ENCODE measurements at regions not wholly inside any gene's neighbourhood (a gene's known extent, or its start where the extent isn't known, plus 50 kb on each side); places are given as distances from the start of the nearest gene placed in this dataset.

DNA sequence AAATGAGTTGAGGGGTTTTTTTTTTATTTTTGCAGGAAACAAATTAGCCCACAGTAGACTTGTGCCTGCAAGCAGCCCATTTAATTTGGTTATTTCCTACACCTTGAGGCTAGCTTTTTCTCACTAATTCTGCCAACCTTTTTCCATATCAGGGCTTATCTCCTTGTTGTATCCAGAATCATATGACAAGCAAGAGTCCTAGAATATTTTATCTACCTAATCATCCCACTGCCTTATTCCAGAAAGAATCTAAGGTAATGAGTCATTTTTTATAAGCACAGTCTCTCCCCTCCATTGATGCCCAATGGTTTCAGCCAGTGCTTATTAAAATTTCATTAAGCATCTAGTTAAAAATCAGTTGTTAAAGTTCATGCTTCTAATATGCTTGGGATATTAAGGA is 324.1 kb downstream of the BARHL2 start:
- H3K4me1 Mint-ChIP-seq (ENCODE audit: low read depth): peaks cover 11% of the 10 kb centered on the region
- H3K4me3 Mint-ChIP-seq: no peak overlapping the region
- no peaks in the 10 kb centered on the region for H3K36me3 Mint-ChIP-seq (ENCODE audit: low read depth)
- no peaks in the 10 kb centered on the region for H3K27me3 Mint-ChIP-seq
- H3K9me3 Mint-ChIP-seq: no peaks in the 10 kb centered on the region
- H3K27ac Mint-ChIP-seq: no peak overlapping the region
- intact Hi-C loops (cut with micrococcal nuclease): no loop called here

DNA sequence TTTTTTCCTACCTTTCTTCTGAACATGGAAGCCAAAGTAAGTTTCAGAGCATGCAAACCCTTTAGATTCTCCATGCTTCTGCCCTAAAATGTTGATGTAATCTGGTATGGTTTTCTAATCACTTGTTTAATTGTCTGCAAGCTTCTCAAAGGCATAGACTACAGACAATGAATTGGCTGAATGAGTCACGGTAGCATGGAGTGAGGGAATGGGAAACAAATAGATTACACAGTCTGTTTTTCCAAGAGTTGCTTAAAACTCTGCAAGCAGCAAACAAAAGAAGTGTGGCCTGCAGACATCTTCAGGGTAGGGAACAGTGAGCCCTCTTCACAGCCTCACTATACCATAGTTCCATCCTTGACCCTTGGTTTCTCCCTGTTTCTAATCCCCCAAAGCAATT is 326.0 kb downstream of the BARHL2 start:
- no peaks in the 10 kb centered on the region for H3K9me3 Mint-ChIP-seq
- no peaks in the 10 kb centered on the region for H3K27me3 Mint-ChIP-seq
- no peak overlapping the region for H3K27ac Mint-ChIP-seq
- intact Hi-C loops (cut with micrococcal nuclease): no loop called here
- peaks cover 11% of the 10 kb centered on the region for H3K4me1 Mint-ChIP-seq (ENCODE audit: low read depth)
- H3K36me3 Mint-ChIP-seq (ENCODE audit: low read depth): no peaks in the 10 kb centered on the region
- no peak overlapping the region for H3K4me3 Mint-ChIP-seq

DNA sequence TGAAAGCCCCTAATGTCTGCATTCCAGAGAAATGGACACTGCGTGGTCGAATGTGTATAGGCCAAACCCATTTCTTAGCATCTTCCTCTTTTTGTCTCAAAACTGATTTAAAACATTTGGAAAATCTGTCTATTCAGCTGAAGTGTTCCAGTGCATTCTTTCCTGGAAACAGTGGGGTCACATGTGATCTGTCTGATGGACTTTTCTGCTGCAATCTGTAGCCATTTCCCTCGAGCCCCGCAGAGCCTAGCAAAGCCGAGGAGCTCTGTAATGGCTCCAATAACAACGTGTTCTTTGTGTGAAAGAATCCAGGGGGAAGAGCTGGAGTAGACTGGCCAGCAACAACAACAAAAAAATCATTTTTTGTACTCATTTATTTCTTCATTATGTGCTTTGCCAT is 329.3 kb downstream of the BARHL2 start:
- H3K27ac Mint-ChIP-seq: no peak overlapping the region

DNA sequence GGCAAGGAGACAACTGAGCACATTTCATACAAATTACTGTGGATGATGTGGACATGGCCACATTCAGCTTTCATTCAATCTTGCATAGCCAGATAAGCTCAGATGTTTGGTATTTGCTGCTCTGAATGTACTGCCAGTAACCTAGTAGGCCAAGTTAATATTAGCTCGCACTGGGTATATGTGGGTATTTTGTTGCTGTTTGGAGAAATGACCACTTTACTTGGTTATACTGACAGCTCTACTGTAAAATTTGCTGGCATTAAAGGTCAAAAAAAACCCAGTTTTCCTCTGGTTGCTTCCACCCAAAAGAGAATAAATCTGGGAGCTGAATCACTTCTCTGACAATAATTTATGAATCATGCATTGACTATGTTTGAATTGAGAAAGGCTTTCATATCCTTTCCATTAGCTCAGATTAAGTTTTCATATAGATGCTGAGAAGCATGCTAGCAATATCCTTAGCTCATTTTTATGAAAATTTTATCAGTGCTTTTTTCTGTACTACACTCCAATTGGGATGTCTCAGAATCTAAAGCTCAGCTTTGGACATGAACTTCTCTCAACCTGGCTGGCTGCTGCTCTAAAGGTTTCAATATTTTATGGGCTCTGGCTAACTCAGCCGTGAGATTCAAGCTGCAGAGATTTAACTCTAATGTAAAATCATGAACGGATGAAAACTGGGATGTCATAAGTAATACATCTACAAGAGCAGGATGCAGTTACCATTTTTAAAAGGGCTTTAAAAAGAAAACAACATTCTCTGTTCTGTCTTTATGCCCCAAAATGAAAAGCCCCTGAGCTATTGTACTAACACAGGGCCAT is 330.0 kb downstream of the BARHL2 start:
- Mint-ChIP-seq H3K4me3 (no peak overlapping the region), H3K36me3 (ENCODE audit: low read depth) (no peaks in the 10 kb centered on the region), H3K9me3 (no peaks in the 10 kb centered on the region), H3K27me3 (no peaks in the 10 kb centered on the region), H3K27ac (no peak overlapping the region), H3K4me1 (ENCODE audit: low read depth) (no peaks in the 10 kb centered on the region)
- intact Hi-C loops (cut with micrococcal nuclease): no loop called here

More for the DNA sequence above, 329.3 kb downstream of the BARHL2 start:
- Mint-ChIP-seq H3K9me3 (no peaks in the 10 kb centered on the region), H3K36me3 (ENCODE audit: low read depth) (no peaks in the 10 kb centered on the region), H3K4me3 (no peak overlapping the region), H3K4me1 (ENCODE audit: low read depth) (no peaks in the 10 kb centered on the region), H3K27me3 (no peaks in the 10 kb centered on the region)
- intact Hi-C loops (cut with micrococcal nuclease): no loop called here

DNA sequence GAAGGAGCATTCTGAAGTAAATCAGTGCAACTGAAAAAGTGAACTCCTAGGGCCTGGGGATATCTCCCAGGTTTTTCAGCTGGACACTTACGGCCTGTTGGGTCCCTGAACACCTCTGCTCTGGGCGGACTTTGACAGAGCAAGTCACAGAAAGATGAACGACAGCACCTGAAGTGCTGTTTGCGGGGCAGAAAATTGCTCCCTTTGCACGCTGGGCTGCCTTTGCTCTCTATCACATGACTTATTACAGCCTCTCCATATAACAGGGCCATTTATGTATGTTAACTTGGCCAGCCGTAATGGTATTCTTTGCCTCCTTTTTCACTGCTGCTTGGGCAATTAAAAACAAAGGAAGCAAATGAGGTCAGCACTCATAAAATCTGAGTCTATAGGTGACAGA is 332.9 kb downstream of the BARHL2 start:
- Mint-ChIP-seq H3K27me3 (no peaks in the 10 kb centered on the region), H3K27ac (no peak overlapping the region), H3K4me3 (no peak overlapping the region), H3K9me3 (no peaks in the 10 kb centered on the region), H3K36me3 (ENCODE audit: low read depth) (no peaks in the 10 kb centered on the region), H3K4me1 (ENCODE audit: low read depth) (no peaks in the 10 kb centered on the region)
- intact Hi-C loops (cut with micrococcal nuclease): no loop called here

DNA sequence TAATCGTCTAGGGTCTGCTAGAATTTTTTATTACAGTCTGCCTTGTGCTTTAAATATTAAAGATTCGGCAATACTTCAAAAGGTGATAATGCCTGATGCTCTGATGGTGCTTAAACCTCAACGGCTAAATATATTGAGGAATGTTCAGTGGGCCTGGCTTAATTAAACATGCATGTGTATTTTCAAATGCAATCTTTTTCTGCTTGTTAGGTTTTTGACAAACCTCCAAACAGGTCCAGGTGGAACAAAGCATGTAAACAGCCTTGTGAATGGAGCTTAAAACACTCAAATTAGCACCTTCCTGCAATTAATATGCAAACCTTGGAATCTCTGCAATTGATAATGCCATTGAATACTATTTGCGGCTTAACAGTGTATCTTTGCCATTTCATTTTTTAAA is 334.9 kb downstream of the BARHL2 start:
- intact Hi-C loops (cut with micrococcal nuclease): no loop called here
- Mint-ChIP-seq H3K36me3 (ENCODE audit: low read depth) (no peaks in the 10 kb centered on the region), H3K9me3 (no peaks in the 10 kb centered on the region), H3K4me3 (no peak overlapping the region), H3K27me3 (no peaks in the 10 kb centered on the region), H3K27ac (no peak overlapping the region), H3K4me1 (ENCODE audit: low read depth) (no peaks in the 10 kb centered on the region)

DNA sequence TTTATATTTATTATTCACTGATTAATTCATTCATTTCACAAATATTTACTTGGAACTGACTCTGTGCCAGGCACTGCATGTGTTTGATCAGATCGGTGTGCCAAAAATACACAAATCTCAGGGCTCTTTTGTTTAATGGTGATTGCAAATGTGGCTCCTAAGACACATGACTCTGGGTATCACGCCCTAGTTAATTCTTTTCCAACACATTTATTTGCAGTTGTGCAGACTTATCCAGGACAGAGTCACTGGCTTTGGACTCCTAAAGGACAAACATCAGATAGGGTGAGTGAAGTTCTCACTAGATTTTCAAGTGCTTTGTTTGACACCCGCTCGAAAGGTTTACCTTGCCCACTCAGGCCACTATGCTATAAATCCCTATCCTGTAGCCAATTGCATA is 335.5 kb downstream of the BARHL2 start:
- Mint-ChIP-seq H3K4me3 (no peak overlapping the region), H3K27ac (no peak overlapping the region), H3K9me3 (no peaks in the 10 kb centered on the region), H3K4me1 (ENCODE audit: low read depth) (no peaks in the 10 kb centered on the region), H3K36me3 (ENCODE audit: low read depth) (no peaks in the 10 kb centered on the region), H3K27me3 (no peaks in the 10 kb centered on the region)
- intact Hi-C loops (cut with micrococcal nuclease): no loop called here

DNA sequence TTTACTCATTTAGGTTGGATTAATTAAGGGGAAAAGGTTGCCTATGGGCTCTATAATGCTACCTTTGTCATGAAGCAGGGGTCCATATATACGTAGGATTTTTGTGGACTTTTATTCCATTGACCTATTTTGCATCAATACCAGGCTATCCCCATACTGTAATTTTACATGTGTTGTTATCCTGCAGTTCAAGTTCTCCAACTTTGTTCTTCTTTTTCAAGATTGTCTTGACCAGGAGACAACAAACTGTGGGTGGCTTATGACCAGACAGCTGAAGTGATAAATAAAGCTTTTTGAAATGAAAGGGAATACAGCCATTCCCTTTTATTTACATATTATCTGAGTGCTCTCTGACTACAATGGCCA is 345.7 kb downstream of the BARHL2 start:
- intact Hi-C loops (cut with micrococcal nuclease): no loop called here
- Mint-ChIP-seq H3K27me3 (peaks cover 2% of the 10 kb centered on the region), H3K4me3 (no peak overlapping the region), H3K4me1 (ENCODE audit: low read depth) (no peaks in the 10 kb centered on the region), H3K27ac (no peak overlapping the region), H3K9me3 (no peaks in the 10 kb centered on the region), H3K36me3 (ENCODE audit: low read depth) (no peaks in the 10 kb centered on the region)

DNA sequence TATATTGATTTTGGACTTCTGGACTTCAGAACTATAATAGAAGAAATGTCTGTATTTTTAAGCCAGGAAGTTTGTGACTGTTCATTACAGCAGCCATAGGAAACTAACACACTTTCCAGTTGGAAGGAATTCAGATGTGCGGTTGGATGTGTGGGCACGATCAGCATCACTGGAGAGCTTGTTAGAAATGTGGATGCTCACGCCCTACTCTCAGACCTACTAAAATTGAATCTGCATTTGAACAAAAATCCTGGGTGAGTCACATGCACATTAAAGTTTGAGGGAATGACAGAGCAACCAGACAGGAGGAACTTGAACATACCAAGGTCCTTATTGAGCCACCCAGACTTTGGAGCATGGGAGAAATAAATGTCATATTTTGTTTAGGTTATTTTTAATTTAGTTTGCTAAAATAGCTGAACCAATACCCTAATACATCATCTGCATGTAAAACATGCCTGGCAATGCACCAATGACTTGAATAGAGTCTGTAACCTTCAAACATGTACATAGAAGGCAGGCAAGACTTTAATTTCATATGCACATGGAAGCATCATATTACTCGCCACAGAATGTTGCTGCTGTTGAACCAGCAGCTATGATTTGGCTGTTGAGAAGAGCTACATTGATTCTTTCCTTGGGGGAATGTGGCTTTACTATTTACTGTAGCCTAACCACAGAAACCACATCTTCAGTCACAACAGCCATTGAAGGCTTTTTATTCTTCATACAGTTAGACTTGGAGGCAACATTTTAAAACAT is 346.2 kb downstream of the BARHL2 start:
- no peak overlapping the region for H3K4me3 Mint-ChIP-seq
- H3K27me3 Mint-ChIP-seq: peaks cover 2% of the 10 kb centered on the region
- H3K27ac Mint-ChIP-seq: no peak overlapping the region
- intact Hi-C loops (cut with micrococcal nuclease): no loop called here
- H3K4me1 Mint-ChIP-seq (ENCODE audit: low read depth): no peaks in the 10 kb centered on the region
- H3K9me3 Mint-ChIP-seq: no peaks in the 10 kb centered on the region
- H3K36me3 Mint-ChIP-seq (ENCODE audit: low read depth): no peaks in the 10 kb centered on the region

DNA sequence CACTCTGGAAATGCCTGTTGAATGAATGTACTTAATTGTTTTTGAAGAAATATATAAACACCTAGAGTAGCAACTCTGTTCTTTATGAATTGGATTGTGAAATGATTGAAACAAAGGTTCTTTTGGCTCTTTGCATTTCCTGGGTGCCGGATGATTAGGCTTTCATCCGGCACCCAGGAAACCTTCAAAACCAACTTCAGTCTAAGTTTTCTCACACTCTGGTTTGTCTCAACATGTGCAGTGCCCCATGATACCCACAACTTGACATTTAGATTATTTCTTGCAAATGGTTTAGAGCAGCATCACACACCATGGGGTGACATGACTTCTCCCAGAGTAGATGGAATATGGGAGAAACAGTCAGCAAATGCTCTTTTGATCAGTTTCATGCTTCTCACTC is 354.9 kb downstream of the BARHL2 start:
- Mint-ChIP-seq H3K36me3 (ENCODE audit: low read depth) (no peaks in the 10 kb centered on the region), H3K4me1 (ENCODE audit: low read depth) (no peaks in the 10 kb centered on the region), H3K4me3 (no peak overlapping the region), H3K9me3 (no peaks in the 10 kb centered on the region), H3K27ac (no peak overlapping the region), H3K27me3 (peaks cover 3% of the 10 kb centered on the region)
- intact Hi-C loops (cut with micrococcal nuclease): no loop called here

DNA sequence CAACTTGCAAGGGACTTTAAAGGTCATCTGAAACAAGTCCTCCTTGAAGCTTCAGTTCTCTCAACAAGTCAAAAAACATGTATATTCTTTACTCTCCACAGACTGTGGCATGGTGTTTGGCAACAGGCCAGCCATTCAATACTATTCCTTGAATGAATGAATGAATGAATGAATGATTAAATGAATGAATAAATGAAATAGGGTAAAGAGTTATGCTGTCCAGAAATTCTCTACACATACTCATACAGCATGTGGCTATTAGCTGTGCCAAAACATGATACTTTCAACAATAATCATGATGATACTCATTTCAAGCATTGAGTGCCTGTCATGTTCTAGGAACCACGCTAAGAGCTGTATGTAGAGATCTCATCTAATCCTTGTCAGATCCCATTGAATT is 356.1 kb downstream of the BARHL2 start:
- H3K4me3 Mint-ChIP-seq: no peak overlapping the region
- no peaks in the 10 kb centered on the region for H3K4me1 Mint-ChIP-seq (ENCODE audit: low read depth)
- H3K27ac Mint-ChIP-seq: no peak overlapping the region
- no peaks in the 10 kb centered on the region for H3K9me3 Mint-ChIP-seq
- H3K36me3 Mint-ChIP-seq (ENCODE audit: low read depth): no peaks in the 10 kb centered on the region
- peaks cover 3% of the 10 kb centered on the region for H3K27me3 Mint-ChIP-seq
- intact Hi-C loops (cut with micrococcal nuclease): no loop called here

DNA sequence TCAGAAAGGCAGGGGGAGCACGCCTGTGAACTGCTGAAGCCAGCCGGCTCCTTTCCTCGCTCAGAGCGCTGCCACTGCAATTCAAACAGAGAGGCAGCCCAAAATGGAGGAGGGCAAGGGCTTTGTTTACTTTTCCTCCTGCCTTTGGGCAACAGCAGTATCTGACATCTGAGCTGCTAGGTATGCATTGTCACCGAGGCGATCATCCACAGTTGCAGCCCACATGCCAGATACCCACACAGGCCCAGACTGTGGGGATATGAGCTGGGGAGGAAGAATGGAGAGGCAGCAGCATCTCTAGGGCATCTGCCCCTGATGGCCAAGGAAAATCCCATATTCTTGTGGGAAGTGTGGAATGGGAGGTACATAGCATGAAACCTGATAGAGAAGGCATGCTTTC is 357.1 kb downstream of the BARHL2 start:
- Mint-ChIP-seq H3K36me3 (ENCODE audit: low read depth) (no peaks in the 10 kb centered on the region), H3K9me3 (no peaks in the 10 kb centered on the region), H3K4me1 (ENCODE audit: low read depth) (no peaks in the 10 kb centered on the region), H3K27ac (no peak overlapping the region), H3K27me3 (peaks cover 2% of the 10 kb centered on the region), H3K4me3 (no peak overlapping the region)
- intact Hi-C loops (cut with micrococcal nuclease): no loop called here

DNA sequence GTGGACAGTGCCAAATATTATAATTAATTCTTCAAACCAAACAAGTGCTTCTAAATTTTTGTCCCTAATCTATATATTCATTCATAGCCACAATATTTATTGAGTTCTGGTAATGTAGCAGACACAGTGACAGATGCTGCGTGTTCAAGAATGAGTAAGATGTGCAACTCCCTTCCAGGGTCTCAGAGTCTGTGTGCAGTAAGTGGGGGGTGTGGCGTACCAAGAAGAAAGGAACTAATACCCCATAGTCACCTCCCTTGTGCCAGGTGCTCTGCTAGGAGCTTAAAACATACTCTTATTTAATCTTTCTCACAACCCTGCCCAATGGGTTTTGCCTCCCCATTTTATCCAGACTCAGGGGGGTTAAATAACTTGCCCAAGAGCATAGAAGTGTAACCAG is 358.7 kb downstream of the BARHL2 start:
- Mint-ChIP-seq H3K36me3 (ENCODE audit: low read depth) (no peaks in the 10 kb centered on the region), H3K4me1 (ENCODE audit: low read depth) (no peaks in the 10 kb centered on the region), H3K27me3 (no peaks in the 10 kb centered on the region), H3K27ac (no peak overlapping the region), H3K9me3 (no peaks in the 10 kb centered on the region), H3K4me3 (no peak overlapping the region)
- intact Hi-C loops (cut with micrococcal nuclease): no loop called here

DNA sequence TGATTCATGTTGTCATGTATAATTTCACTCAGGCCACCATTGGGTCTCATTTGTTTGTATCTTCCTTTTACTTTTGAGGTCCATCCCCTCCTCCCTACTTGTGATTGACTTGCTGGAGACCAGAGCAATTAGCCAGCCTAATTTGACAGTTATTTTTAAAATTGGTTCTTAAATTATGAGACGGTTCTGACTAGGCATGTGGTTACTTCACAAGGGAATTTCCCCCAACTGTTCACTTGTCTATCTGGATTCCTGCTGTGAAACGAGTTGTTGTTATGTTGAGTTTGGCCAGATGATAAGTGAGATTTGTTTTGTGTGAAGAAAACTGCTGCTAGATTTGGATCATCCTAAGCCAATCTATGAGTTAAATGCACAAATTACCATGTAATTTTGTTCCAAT is 359.1 kb downstream of the BARHL2 start:
- Mint-ChIP-seq H3K27ac (no peak overlapping the region), H3K4me1 (ENCODE audit: low read depth) (no peaks in the 10 kb centered on the region), H3K9me3 (no peaks in the 10 kb centered on the region), H3K36me3 (ENCODE audit: low read depth) (no peaks in the 10 kb centered on the region), H3K27me3 (no peaks in the 10 kb centered on the region), H3K4me3 (no peak overlapping the region)
- intact Hi-C loops (cut with micrococcal nuclease): no loop called here

DNA sequence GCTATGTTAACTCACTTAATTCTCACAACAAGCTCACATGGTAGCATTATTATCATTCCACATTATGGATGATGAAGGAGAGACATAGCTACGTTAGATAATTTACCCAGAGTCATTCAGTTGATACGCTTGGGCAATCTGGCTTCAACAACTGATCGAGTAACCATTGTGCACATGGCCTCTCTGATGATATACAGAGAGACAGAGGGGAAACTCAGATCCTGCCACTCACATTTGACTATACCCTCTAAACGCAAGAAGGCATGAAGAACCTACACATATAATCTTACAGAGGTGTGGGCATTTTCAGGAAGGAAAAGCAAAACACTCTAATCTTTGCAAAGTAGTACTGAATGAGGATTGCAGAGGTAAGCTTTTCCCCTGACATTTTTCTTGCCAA is 360.1 kb downstream of the BARHL2 start:
- intact Hi-C loops (cut with micrococcal nuclease): no loop called here
- Mint-ChIP-seq H3K9me3 (no peaks in the 10 kb centered on the region), H3K4me1 (ENCODE audit: low read depth) (no peaks in the 10 kb centered on the region), H3K36me3 (ENCODE audit: low read depth) (no peaks in the 10 kb centered on the region), H3K4me3 (no peak overlapping the region), H3K27me3 (no peaks in the 10 kb centered on the region), H3K27ac (no peak overlapping the region)

Data from dendritic cell treated with granulocyte-macrophage colony-stimulating factor and Interleukin-4, amounts not matched to agents 40 ng/mL and 50 ng/mL, for 4 days (primary cell).